IgD-negative memory B cell (primary cell): ENCODE measurements at regions not wholly inside any gene's neighbourhood (a gene's known extent, or its start where the extent isn't known, plus 50 kb on each side); places are given as distances from the start of the nearest gene placed in this dataset.

Experiments used
- H3K27ac Mint-ChIP-seq, 3 donors: one replicate each; pipeline ENCODE4 v1.8.0; 2020 to 2022; ENCODE audit warnings: mild to moderate bottlenecking in 3 of 3, mixed read lengths in 3 of 3, moderate library complexity in 1 of 3
- H3K27me3 Mint-ChIP-seq: one replicate; pipeline ENCODE4 v1.8.0; 2021; ENCODE audit warnings: mixed read lengths
- H3K36me3 Mint-ChIP-seq: one replicate; pipeline ENCODE4 v1.8.0; 2020; ENCODE audit warnings: mild to moderate bottlenecking, mixed read lengths
- H3K4me1 Mint-ChIP-seq, 3 donors: one replicate each; pipeline ENCODE4 v1.8.0; 2020 to 2022; ENCODE audit warnings: mixed read lengths in 3 of 3, mild to moderate bottlenecking in 1 of 3
- H3K4me3 Mint-ChIP-seq, 4 donors: one replicate each; pipeline ENCODE4 v1.8.0; 2020 to 2022; ENCODE audit warnings: mild to moderate bottlenecking in 4 of 4, mixed read lengths in 4 of 4, moderate library complexity in 3 of 4
- H3K9me3 Mint-ChIP-seq, 3 donors: one replicate each; pipeline ENCODE4 v1.8.0; 2020 to 2021; ENCODE audit warnings: mixed read lengths in 3 of 3, mild to moderate bottlenecking in 1 of 3

GRCh38 chr21:26784974-26785373, 60.2 kb downstream of the ADAMTS1 start:
- Mint-ChIP-seq H3K4me1 (no peaks in the 10 kb centered on the region), H3K27ac (no peak overlapping the region), H3K4me3 (no peak overlapping the region), H3K27me3 (no peaks in the 10 kb centered on the region), H3K9me3 (peaks cover 0 to 4% (median 2%) of the 10 kb centered on the region in 3 donors), H3K36me3 (no peaks in the 10 kb centered on the region)

GRCh38 chr21:26783466-26784195, 61.6 kb downstream of the ADAMTS1 start:
- Mint-ChIP-seq H3K9me3 (peaks cover 0 to 4% (median 2%) of the 10 kb centered on the region in 3 donors), H3K4me1 (no peaks in the 10 kb centered on the region), H3K27me3 (no peaks in the 10 kb centered on the region), H3K27ac (no peak overlapping the region), H3K4me3 (no peak overlapping the region), H3K36me3 (no peaks in the 10 kb centered on the region)

GRCh38 chr21:26782747-26783146, 62.5 kb downstream of the ADAMTS1 start:
- Mint-ChIP-seq H3K4me1 (no peaks in the 10 kb centered on the region), H3K27me3 (no peaks in the 10 kb centered on the region), H3K9me3 (peaks cover 0 to 4% (median 2%) of the 10 kb centered on the region in 3 donors), H3K36me3 (no peaks in the 10 kb centered on the region), H3K27ac (no peak overlapping the region), H3K4me3 (no peak overlapping the region)

- peaks cover 0 to 4% (median 2%) of the 10 kb centered on the region in 3 donors for H3K9me3 Mint-ChIP-seq
- H3K27me3 Mint-ChIP-seq = no peaks in the 10 kb centered on the region
- H3K27ac Mint-ChIP-seq = no peak overlapping the region
- H3K36me3 Mint-ChIP-seq = no peaks in the 10 kb centered on the region
- H3K4me3 Mint-ChIP-seq = no peak overlapping the region
- no peaks in the 10 kb centered on the region for H3K4me1 Mint-ChIP-seq
Observed at GRCh38 chr21:26782331-26782730, 62.9 kb downstream of the ADAMTS1 start.

GRCh38 chr21:26781331-26781730, 63.9 kb downstream of the ADAMTS1 start:
- no peaks in the 10 kb centered on the region for H3K36me3 Mint-ChIP-seq
- no peaks in the 10 kb centered on the region for H3K4me1 Mint-ChIP-seq
- no peak overlapping the region for H3K27ac Mint-ChIP-seq
- H3K9me3 Mint-ChIP-seq = peaks cover 0 to 4% (median 2%) of the 10 kb centered on the region in 3 donors
- H3K27me3 Mint-ChIP-seq = no peaks in the 10 kb centered on the region
- H3K4me3 Mint-ChIP-seq = no peak overlapping the region

- Mint-ChIP-seq H3K27ac (no peak overlapping the region), H3K4me3 (no peak overlapping the region), H3K36me3 (no peaks in the 10 kb centered on the region), H3K9me3 (peaks cover 0 to 4% (median 2%) of the 10 kb centered on the region in 3 donors), H3K4me1 (no peaks in the 10 kb centered on the region), H3K27me3 (no peaks in the 10 kb centered on the region)
Observed at GRCh38 chr21:26777166-26777565, 68.0 kb downstream of the ADAMTS1 start.

GRCh38 chr21:26776310-26777021, 68.7 kb downstream of the ADAMTS1 start:
- Mint-ChIP-seq H3K4me3 (no peak overlapping the region), H3K9me3 (peaks cover 0 to 4% (median 2%) of the 10 kb centered on the region in 3 donors), H3K27me3 (no peaks in the 10 kb centered on the region), H3K27ac (no peak overlapping the region), H3K4me1 (no peaks in the 10 kb centered on the region), H3K36me3 (no peaks in the 10 kb centered on the region)

- Mint-ChIP-seq H3K27me3 (no peaks in the 10 kb centered on the region), H3K4me3 (no peak overlapping the region), H3K27ac (no peak overlapping the region), H3K9me3 (peaks cover 0 to 2% (median 0%) of the 10 kb centered on the region in 3 donors), H3K4me1 (no peaks in the 10 kb centered on the region), H3K36me3 (no peaks in the 10 kb centered on the region)
Observed at GRCh38 chr21:26773058-26773457, 72.2 kb downstream of the ADAMTS1 start.

GRCh38 chr21:26769613-26770188, 75.5 kb downstream of the ADAMTS1 start:
- peaks cover 0 to 1% (median 0%) of the 10 kb centered on the region in 3 donors for H3K4me1 Mint-ChIP-seq
- H3K27me3 Mint-ChIP-seq = no peaks in the 10 kb centered on the region
- peaks cover 0 to 2% (median 0%) of the 10 kb centered on the region in 3 donors for H3K9me3 Mint-ChIP-seq
- H3K4me3 Mint-ChIP-seq = no peak overlapping the region
- H3K27ac Mint-ChIP-seq = no peak overlapping the region
- H3K36me3 Mint-ChIP-seq = no peaks in the 10 kb centered on the region

- Mint-ChIP-seq H3K4me3 (no peak overlapping the region), H3K36me3 (no peaks in the 10 kb centered on the region), H3K27ac (no peak overlapping the region), H3K9me3 (peaks cover 0 to 2% (median 0%) of the 10 kb centered on the region in 3 donors), H3K4me1 (peaks cover 0 to 1% (median 0%) of the 10 kb centered on the region in 3 donors), H3K27me3 (no peaks in the 10 kb centered on the region)
Observed at GRCh38 chr21:26766826-26767325, 78.3 kb downstream of the ADAMTS1 start.

GRCh38 chr21:26761174-26761915, 83.9 kb downstream of the ADAMTS1 start:
- Mint-ChIP-seq H3K27ac (no peak overlapping the region), H3K27me3 (no peaks in the 10 kb centered on the region), H3K4me1 (peaks cover 0 to 1% (median 0%) of the 10 kb centered on the region in 3 donors), H3K4me3 (no peak overlapping the region), H3K9me3 (no peaks in the 10 kb centered on the region), H3K36me3 (peaks cover 4% of the 10 kb centered on the region)

GRCh38 chr21:26759731-26760130, 85.5 kb downstream of the ADAMTS1 start:
- Mint-ChIP-seq H3K36me3 (peaks cover 4% of the 10 kb centered on the region), H3K27me3 (no peaks in the 10 kb centered on the region), H3K4me3 (no peak overlapping the region), H3K27ac (no peak overlapping the region), H3K4me1 (no peaks in the 10 kb centered on the region), H3K9me3 (no peaks in the 10 kb centered on the region)

GRCh38 chr21:26758083-26758880, 86.9 kb downstream of the ADAMTS1 start:
- H3K36me3 Mint-ChIP-seq = peaks cover 4% of the 10 kb centered on the region
- H3K27ac Mint-ChIP-seq = no peak overlapping the region
- no peak overlapping the region for H3K4me3 Mint-ChIP-seq
- no peaks in the 10 kb centered on the region for H3K27me3 Mint-ChIP-seq
- H3K4me1 Mint-ChIP-seq = no peaks in the 10 kb centered on the region
- H3K9me3 Mint-ChIP-seq = peaks cover 0 to 3% (median 0%) of the 10 kb centered on the region in 3 donors

- no peak overlapping the region for H3K27ac Mint-ChIP-seq
- no peak overlapping the region for H3K4me3 Mint-ChIP-seq
Observed at GRCh38 chr21:26756491-26757159, 88.6 kb downstream of the ADAMTS1 start.

More at GRCh38 chr21:26756491-26757159, 88.6 kb downstream of the ADAMTS1 start:
- Mint-ChIP-seq H3K4me1 (no peaks in the 10 kb centered on the region), H3K36me3 (peaks cover 4% of the 10 kb centered on the region), H3K27me3 (no peaks in the 10 kb centered on the region), H3K9me3 (peaks cover 0 to 3% (median 0%) of the 10 kb centered on the region in 3 donors)
